Right lobe of liver (tissue), 4 donors: ENCODE measurements at regions not wholly inside any gene's neighbourhood (a gene's known extent, or its start where the extent isn't known, plus 50 kb on each side); places are given as distances from the start of the nearest gene placed in this dataset.

ENCODE experiments used
- POLR2A ChIP-seq: fragments of 450-650 bp; IDR thresholded peaks from one replicate; pipeline ENCODE4 v1.6.1; 2017; ENCODE audit warnings: antibody characterized with exemption, mild to moderate bottlenecking
- TF ChIP-seq, protein P1 (sequence below), 4 donors: fragments of 200-600 bp in 3 of 4; fragments of 450-650 bp in 1 of 4; IDR thresholded peaks; one replicate each; pipeline versions ENCODE4 v1.5.1 to v1.8.0; 2016 to 2022; ENCODE audit warnings: antibody characterized with exemption in 4 of 4, mild to moderate bottlenecking in 2 of 4
- donor health status: DM: no; HTN: no; CAD: no.
- donor health status: DM: no; HTN: no; CAD: no.
- donor health status: DM: no; HTN: yes; CAD: no.

DNA sequence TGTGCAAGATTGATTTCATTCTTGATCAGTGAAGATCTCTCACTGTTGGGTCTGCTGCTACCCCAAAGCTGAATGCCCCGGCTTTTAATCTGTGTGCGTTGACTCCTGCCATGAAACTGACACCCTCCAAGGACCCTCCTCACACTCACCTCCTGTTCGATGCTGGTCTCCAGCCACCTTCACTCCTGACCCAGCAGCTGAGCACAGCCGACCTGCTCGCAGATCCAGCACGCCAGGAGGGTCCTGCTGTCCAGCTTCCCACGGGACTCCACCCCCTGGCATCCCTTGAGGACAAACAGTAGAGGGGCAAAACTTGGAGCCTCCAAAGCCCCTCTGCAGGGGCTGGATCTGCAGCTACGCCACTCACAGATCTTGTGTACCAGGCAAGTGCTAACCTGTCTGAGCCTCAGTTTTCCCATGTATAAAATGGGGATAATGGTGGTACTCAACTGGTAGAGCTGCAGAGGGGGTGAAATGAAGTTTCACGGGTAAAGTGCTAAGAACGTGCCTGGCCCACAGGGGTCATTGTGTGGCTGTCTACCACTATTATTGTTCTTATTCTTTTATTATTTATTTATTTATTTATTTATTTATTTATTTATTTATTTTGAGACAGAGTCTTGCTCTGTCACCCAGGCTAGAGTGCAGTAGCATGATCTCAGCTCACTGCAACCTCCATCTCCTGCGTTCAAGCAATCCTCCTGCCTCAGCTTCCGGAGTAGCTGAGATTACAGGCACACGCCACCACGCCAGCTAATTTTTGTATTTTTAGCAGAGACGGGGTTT, 178.0 kb downstream of the PHETA1 start:
- TF ChIP-seq, protein P1, sequence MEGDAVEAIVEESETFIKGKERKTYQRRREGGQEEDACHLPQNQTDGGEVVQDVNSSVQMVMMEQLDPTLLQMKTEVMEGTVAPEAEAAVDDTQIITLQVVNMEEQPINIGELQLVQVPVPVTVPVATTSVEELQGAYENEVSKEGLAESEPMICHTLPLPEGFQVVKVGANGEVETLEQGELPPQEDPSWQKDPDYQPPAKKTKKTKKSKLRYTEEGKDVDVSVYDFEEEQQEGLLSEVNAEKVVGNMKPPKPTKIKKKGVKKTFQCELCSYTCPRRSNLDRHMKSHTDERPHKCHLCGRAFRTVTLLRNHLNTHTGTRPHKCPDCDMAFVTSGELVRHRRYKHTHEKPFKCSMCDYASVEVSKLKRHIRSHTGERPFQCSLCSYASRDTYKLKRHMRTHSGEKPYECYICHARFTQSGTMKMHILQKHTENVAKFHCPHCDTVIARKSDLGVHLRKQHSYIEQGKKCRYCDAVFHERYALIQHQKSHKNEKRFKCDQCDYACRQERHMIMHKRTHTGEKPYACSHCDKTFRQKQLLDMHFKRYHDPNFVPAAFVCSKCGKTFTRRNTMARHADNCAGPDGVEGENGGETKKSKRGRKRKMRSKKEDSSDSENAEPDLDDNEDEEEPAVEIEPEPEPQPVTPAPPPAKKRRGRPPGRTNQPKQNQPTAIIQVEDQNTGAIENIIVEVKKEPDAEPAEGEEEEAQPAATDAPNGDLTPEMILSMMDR (IDR thresholded peaks at IDR 0.05): no peak
- no peak for TF ChIP-seq POLR2A
